GM19395 (cell line): ENCODE measurements at regions not wholly inside any gene's neighbourhood (a gene's known extent, or its start where the extent isn't known, plus 50 kb on each side); places are given as distances from the start of the nearest gene placed in this dataset.

ENCODE experiments used
- ATAC-seq: cut with Tn5 transposase; IDR thresholded peaks from one replicate; pipeline ENCODE4 v1.9.1; 2021; ENCODE audit warnings: mild to moderate bottlenecking, moderate library complexity; ENCODE audit not compliant: unreplicated experiment

DNA sequence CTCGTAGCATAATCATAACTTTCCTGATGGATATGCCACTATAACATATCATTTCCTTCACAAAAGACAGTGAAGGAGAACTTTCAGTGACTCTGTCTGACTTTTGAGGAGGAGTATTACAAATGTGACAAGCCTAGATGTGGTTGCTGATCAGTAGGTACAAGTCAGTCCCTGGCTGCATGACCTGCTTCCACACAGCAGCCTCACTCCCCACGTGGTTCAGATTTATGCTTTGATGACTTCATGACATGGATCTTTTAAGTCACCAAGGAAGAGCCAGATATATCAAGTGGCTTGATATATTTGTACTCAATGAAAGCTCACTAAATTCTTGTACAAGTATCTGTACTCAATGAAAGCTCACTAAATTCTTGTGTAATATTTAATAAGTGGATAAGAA is 50.9 kb upstream of the MKLN1 start:
- ATAC-seq = no peak
